Heart right ventricle (tissue), 16 donors: ENCODE measurements at regions not wholly inside any gene's neighbourhood (a gene's known extent, or its start where the extent isn't known, plus 50 kb on each side); places are given as distances from the start of the nearest gene placed in this dataset.

Source experiments
- ATAC-seq, 8 donors: fragments of 200-7000 bp; cut with Tn5 transposase; one replicate each; pipeline ENCODE4 v1.9.1; 2020; ENCODE audit warnings: mild to moderate bottlenecking in 8 of 8, moderate library complexity in 8 of 8, moderate number of reproducible peaks in 1 of 8
- DNase-seq, 2 donors: peaks; one replicate each; pipeline ENCODE4 v3.0.0-alpha.2; 2020
- H3K27ac ChIP-seq, 10 donors: fragments of 200-600 bp; sonication (generic) in 2 of 10; one replicate each; pipeline versions ENCODE4 v1.5.0 to v1.8.0; 2020 to 2022; ENCODE audit warnings: mild to moderate bottlenecking in 3 of 10
- H3K27me3 ChIP-seq, 7 donors: fragments of 200-600 bp; one replicate each; pipeline ENCODE4 v1.8.0; 2021 to 2022; ENCODE audit warnings: mild to moderate bottlenecking in 2 of 7
- H3K36me3 ChIP-seq, 9 donors: fragments of 200-600 bp; sonication (generic) in 1 of 9; one replicate each; pipeline versions ENCODE4 v1.5.0 to v1.8.0; 2020 to 2022; ENCODE audit warnings: mild to moderate bottlenecking in 2 of 9
- H3K4me1 ChIP-seq, 9 donors: fragments of 200-600 bp; sonication (generic) in 1 of 9; one replicate each; pipeline versions ENCODE4 v1.5.0 to v1.8.0; 2020 to 2022; ENCODE audit warnings: mild to moderate bottlenecking in 4 of 9
- H3K4me3 ChIP-seq, 10 donors: fragments of 200-600 bp; sonication (generic) in 2 of 10; one replicate each; pipeline versions ENCODE4 v1.5.0 to v1.8.0; 2020 to 2022; ENCODE audit warnings: mild to moderate bottlenecking in 7 of 10, moderate library complexity in 2 of 10
- H3K9me3 ChIP-seq, 11 donors: fragments of 200-600 bp in 10 of 11; sonication (generic) in 2 of 11; one replicate each; pipeline versions ENCODE4 v1.5.0 to v1.8.0; 2013 to 2022; ENCODE audit warnings: mild to moderate bottlenecking in 2 of 11, control low read depth in 1 of 11, moderate library complexity in 1 of 11
- CTCF ChIP-seq, 9 donors: fragments of 200-600 bp; sonication (generic) in 2 of 9; IDR thresholded peaks; one replicate each; pipeline versions ENCODE4 v1.5.0 to v1.8.0; 2021 to 2022; ENCODE audit warnings: antibody characterized with exemption in 9 of 9, mild to moderate bottlenecking in 5 of 9, moderate library complexity in 1 of 9
- WGBS, 2 donors: extraction: QIAGEN DNeasy Blood & Tissue Kit; methylation state at CpG; one replicate each; pipeline ENCODE4 v1.1.7; 2013; ENCODE audit warnings: inconsistent platforms in 1 of 2; 5-methylcytosine and 5-hydroxymethylcytosine counted together
- intact Hi-C, 10 donors: fragments of 100-400 bp; cut with DNase I; formaldehyde crosslinking; loops; one replicate each; pipeline versions ENCODE4 v1.11.1 to v1.14.2; 2022
- donor health status: Arrhythmogenic right ventricular cardiomyopathy.
- donor health status: ischemic (EF 13 %, LVEDD 7.1; RV severe dilation, severe dysfunction).
- donor health status: healthy with polysubstance abuse.
- donor health status: DM: no; HTN: yes; CAD: no.
- donor health status: DM: no; HTN: no; CAD: no.
- donor health status: ischemic (EF 25% LVEDD 6.9; RV normal size, moderate dysfunction).
- donor health status: ischemic (EF 25% LVEDD 5.7; RV mildly dilated, moderate dysfunction).
- donor health status: healthy.
- donor health status: DM: yes; HTN: yes; CAD: no.
- donor health status: Ischemic cardiomyopathy.
- donor health status: ischemic (EF 35%, LVEDD 5.7; RV mildly dilated, moderate dysfunction).
- donor health status: nonischemic (EF 11% LVEDD 7.7; RV severe dilation, severe dysfunction).
- donor health status: DM: yes; HTN: yes; CAD: no.
- donor health status: PGD.
- donor health status: ischemic (EF 29% LVEDD 5.4; RV normal size, mild dysfunction).
- donor health status: nonischemic (EF 23%, LVEDD 6.1; RV moderate dilation, normal function).

DNA sequence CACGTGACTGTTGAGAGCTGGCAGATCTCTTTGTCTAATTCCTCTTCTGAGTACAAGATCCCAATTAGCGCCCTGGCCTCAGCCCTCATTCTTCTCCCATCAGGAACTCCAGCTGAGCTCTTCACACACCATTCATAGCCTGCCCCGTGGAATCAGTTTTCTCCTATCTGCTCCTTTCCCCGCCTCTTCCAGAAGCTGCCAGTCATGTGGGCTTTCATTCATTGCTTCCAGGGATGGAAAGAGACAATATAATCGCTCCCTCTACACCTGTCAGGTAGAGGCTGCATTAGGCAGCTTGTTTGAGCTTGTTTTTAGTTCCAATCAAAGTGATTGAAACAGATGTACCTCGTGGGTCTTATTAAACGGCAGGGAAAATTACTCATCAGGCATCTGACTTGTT, 515.8 kb downstream of the TYW1 start:
- H3K27ac ChIP-seq, result no peak overlapping the region
- H3K27me3 ChIP-seq, result no peaks in the 10 kb centered on the region
- DNase-seq (no peak), ATAC-seq (no peak)
- no peak for TF ChIP-seq CTCF (IDR thresholded peaks at IDR 0.05)
- 67 to 75% methylated on average over 7 of the region's 7 CpGs for WGBS, 2 donors
- no peaks in the 10 kb centered on the region for H3K9me3 ChIP-seq
- peaks cover 0 to 19% (median 5%) of the 10 kb centered on the region in 9 donors for H3K4me1 ChIP-seq
- intact Hi-C loops, result loop anchor here in 1 of 10 donors (10.0 kb wide), 1 partner anchor 102 kb away; no protein-coding TSS in a partner anchor
- H3K4me3 ChIP-seq, result no peak overlapping the region
- no peaks in the 10 kb centered on the region for H3K36me3 ChIP-seq

GRCh38 chr7:67518580-67518979, 521.9 kb downstream of the TYW1 start:
- no peak overlapping the region for H3K4me3 ChIP-seq
- DNase-seq (peak; percentile 47 to 85), ATAC-seq (peak; percentile 75 to 97 (median 94))
- H3K9me3 ChIP-seq, result peaks cover 0 to 3% (median 0%) of the 10 kb centered on the region in 11 donors
- H3K27ac ChIP-seq, result peak overlapping the region in 7 of 10 donors; percentile 20 to 75 (median 55)
- H3K27me3 ChIP-seq, result no peaks in the 10 kb centered on the region
- TF ChIP-seq CTCF (IDR thresholded peaks at IDR 0.05), result no peak
- 5% methylated on average over 4 of the region's 4 CpGs for WGBS, 2 donors
- H3K36me3 ChIP-seq, result no peaks in the 10 kb centered on the region
- H3K4me1 ChIP-seq, result peaks cover 0 to 35% (median 29%) of the 10 kb centered on the region in 9 donors
- intact Hi-C loops, result loop anchor here in 2 of 10 donors (1.0 to 10.0 kb wide), 2 partner anchors 96 to 101 kb away; no protein-coding TSS in a partner anchor

DNA sequence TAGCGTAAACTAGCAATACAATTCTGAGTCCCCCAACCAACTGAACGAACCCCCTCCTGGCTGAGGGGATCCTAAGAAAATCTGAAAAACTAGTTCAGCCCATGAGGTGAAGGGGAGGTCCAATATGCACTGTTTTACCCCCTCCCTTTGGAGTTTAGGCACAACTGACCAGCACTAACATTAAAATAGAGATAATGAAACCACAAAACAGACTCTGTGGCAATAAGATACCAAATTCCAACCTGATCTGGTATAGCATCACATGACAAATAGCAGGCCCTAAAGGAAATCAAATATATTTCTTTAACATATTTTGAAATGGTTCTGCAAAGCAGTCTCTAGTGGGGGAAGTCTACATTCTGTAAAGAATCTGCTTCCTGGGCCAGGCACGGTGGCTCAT, 522.5 kb downstream of the TYW1 start:
- 81 to 87% methylated on average over 3 of the region's 3 CpGs for WGBS, 2 donors
- no peak for TF ChIP-seq CTCF (IDR thresholded peaks at IDR 0.05)
- H3K36me3 ChIP-seq, result no peaks in the 10 kb centered on the region
- H3K9me3 ChIP-seq, result peaks cover 0 to 3% (median 0%) of the 10 kb centered on the region in 11 donors
- ATAC-seq, result no peak
- H3K4me3 ChIP-seq, result no peak overlapping the region
- peaks cover 0 to 35% (median 27%) of the 10 kb centered on the region in 9 donors for H3K4me1 ChIP-seq
- DNase-seq, result no peak
- no peaks in the 10 kb centered on the region for H3K27me3 ChIP-seq
- intact Hi-C loops, result loop anchor here in 1 of 10 donors (10.0 kb wide), 1 partner anchor 96 kb away; no protein-coding TSS in a partner anchor
- peak overlapping the region in 7 of 10 donors; percentile 17 to 75 (median 32) for H3K27ac ChIP-seq

DNA sequence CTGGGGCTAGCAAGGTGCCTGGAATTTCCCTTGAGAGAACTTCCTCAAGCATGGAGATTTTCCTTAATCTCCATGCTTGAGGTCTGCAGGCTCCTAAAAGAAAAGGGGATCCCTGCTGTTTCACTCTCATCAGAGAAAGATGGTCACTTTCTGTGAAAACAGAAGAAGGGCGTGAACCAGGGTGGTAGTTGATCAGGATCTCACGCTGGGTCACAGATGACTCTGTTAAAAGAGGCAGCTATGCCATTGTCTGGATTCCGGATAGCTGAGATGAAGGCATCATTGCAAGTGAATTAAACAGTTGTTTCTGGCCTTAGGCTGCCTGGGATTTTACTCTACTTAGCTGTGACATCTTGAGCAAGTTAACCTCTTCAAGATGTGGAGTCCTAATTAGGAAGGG, 525.9 kb downstream of the TYW1 start:
- H3K4me1 ChIP-seq, result peaks cover 0 to 24% (median 19%) of the 10 kb centered on the region in 9 donors
- no peaks in the 10 kb centered on the region for H3K36me3 ChIP-seq
- 91 to 92% methylated on average over 3 of the region's 3 CpGs for WGBS, 2 donors
- intact Hi-C loops, result no loop called here
- no peak overlapping the region for H3K27ac ChIP-seq
- H3K27me3 ChIP-seq, result no peaks in the 10 kb centered on the region
- no peak for ATAC-seq
- no peak for TF ChIP-seq CTCF (IDR thresholded peaks at IDR 0.05)
- H3K4me3 ChIP-seq, result no peak overlapping the region
- DNase-seq, result no peak
- H3K9me3 ChIP-seq, result peaks cover 0 to 3% (median 0%) of the 10 kb centered on the region in 11 donors
